SK-MEL-5 (cell line): ENCODE measurements at regions not wholly inside any gene's neighbourhood (a gene's known extent, or its start where the extent isn't known, plus 50 kb on each side); places are given as distances from the start of the nearest gene placed in this dataset.
"Not testable (repeated sequence)": the region's sequence is repeated elsewhere in the genome, so short reads cannot be mapped to it uniquely, and the experiment has no call there.

Experiments
- DNase-seq: peaks from one replicate; pipeline ENCODE4 v3.0.0-alpha.2; 2016; ENCODE audit warnings: low read depth, low spot score
- in situ Hi-C: cut with HindIII; loops from 2 replicates; pipeline ENCODE4 v1.10.0; 2016; ENCODE audit warnings: low sequenced_read_pairs, high pct_unique_total_duplicates, low pct_unique_long_range_greater_than_20kb

DNA sequence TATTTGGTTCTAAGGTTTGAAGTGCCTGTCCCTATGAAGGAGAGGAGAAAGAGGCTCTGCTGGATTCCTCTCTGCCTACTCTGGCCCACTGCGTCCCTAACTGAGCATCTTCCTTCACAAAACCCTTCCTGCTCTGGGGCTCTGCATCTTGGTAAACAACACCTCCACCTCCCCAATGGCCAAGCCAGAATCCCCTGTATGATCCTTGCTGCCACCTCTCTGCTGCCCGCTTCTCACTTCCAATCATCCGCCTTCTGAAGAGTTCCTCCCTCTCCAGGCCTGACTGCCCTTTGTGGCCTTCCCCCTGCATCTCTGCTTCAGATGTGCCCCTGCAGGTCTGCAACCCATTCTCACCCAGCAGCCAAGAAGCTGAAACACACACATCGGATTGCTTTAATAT, 110.6 kb upstream of the RPH3A start:
- in situ Hi-C loops = no loop called here
- DNase-seq = no peak

DNA sequence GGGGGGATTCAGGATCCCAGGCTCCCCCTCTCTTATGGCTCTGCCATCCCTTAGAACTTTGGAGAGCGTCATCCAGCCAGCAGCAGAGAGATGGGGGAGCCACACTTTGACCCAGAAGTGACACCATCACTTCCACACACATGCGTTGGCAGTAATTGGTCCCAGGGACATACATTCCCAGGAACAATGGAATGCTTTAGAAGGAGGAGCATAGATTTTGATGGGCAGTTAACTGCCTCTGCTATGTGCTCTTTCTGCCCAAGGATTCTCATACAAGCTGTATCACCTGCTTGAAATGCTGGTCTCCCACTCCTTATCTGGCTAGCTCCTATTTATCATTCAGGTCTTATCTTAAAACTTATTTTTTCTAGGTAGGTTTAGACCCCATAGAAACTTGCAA, 109.0 kb upstream of the RPH3A start:
- in situ Hi-C loops = no loop called here
- no peak for DNase-seq

GRCh38 chr12:112684742-112685141, 106.8 kb upstream of the RPH3A start:
- in situ Hi-C loops = no loop called here
- DNase-seq = peak; percentile 15

DNA sequence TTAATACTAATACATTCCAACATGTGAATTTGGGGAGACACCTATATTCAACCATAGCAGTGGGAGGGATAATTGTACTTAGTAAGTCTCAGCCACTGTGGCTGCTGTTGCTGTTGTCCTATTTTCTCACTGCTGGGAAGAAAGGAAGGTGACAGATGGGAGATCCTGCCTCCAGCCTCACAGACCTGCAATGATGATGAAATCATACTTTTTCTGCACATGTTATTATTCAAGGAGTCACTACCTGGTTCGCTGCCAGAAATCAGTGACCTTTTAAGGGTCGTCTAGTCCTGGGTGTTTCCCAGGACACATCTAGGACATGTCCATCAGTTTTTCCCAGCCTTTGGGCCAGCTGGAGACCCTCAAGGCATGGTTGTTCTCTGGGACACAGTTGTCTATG, 106.2 kb upstream of the RPH3A start:
- in situ Hi-C loops = no loop called here

GRCh38 chr12:112686373-112686772, 105.2 kb upstream of the RPH3A start:
- peak; percentile 50 for DNase-seq
- in situ Hi-C loops = no loop called here

More for the DNA sequence above, 106.2 kb upstream of the RPH3A start:
- DNase-seq = no peak

GRCh38 chr12:112694065-112694464, 97.5 kb upstream of the RPH3A start:
- no peak for DNase-seq
- in situ Hi-C loops = no loop called here

GRCh38 chr12:112697441-112697840, 94.1 kb upstream of the RPH3A start:
- DNase-seq, in situ Hi-C loops: not testable (repeated sequence)

GRCh38 chr12:112705037-112705632, 86.4 kb upstream of the RPH3A start:
- in situ Hi-C loops = no loop called here
- DNase-seq = peak; percentile 61

- no peak for DNase-seq
- in situ Hi-C loops = no loop called here
Measured at GRCh38 chr12:112710414-112710813, 81.1 kb upstream of the RPH3A start.

DNA sequence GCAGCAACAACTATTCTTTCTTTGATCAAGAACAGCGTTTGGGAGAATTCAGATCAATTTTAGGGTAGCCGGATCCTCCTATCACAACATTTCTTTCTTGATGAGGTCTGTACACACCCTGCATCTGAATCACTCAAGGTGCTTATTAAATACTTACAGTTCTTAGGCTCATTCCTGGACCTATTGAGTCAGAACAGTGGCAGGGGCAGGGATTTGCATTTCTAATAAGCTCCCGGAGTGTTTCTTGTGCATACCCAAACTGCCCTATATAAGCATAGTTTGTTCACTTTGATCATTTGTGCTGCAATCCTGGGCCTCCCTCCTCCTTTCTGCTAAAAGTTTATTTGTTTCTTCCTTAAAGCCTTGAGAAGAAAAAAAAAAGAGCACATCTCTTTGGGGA, 80.5 kb upstream of the RPH3A start:
- in situ Hi-C loops = no loop called here
- no peak for DNase-seq

- DNase-seq = no peak
- in situ Hi-C loops = no loop called here
Measured at GRCh38 chr12:112711507-112711906, 80.0 kb upstream of the RPH3A start.

- DNase-seq, in situ Hi-C loops: not testable (repeated sequence)
Measured at GRCh38 chr12:112712751-112713150, 78.8 kb upstream of the RPH3A start.

DNA sequence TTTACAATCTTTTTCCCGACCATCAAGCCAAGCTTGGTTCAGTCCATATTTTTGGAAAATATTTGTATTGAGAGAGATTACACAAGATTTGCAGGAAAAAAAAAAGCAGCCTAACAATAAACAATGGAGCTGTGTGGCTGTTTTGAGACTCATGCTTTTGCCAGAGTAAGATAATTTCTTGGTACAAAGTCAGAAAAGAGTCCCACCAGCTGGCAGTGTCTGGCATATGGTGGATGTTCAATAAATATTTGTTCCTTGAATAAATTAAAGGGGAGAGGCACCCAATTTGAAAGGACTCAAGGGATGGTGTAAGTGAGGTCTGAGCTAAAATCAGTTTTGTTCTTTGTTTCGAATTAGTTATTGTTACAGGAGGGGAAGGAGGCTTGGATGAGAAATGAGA, 78.1 kb upstream of the RPH3A start:
- peak; percentile 15 for DNase-seq
- in situ Hi-C loops = no loop called here

- no peak for DNase-seq
Measured at GRCh38 chr12:112714166-112714710, 77.3 kb upstream of the RPH3A start.

DNA sequence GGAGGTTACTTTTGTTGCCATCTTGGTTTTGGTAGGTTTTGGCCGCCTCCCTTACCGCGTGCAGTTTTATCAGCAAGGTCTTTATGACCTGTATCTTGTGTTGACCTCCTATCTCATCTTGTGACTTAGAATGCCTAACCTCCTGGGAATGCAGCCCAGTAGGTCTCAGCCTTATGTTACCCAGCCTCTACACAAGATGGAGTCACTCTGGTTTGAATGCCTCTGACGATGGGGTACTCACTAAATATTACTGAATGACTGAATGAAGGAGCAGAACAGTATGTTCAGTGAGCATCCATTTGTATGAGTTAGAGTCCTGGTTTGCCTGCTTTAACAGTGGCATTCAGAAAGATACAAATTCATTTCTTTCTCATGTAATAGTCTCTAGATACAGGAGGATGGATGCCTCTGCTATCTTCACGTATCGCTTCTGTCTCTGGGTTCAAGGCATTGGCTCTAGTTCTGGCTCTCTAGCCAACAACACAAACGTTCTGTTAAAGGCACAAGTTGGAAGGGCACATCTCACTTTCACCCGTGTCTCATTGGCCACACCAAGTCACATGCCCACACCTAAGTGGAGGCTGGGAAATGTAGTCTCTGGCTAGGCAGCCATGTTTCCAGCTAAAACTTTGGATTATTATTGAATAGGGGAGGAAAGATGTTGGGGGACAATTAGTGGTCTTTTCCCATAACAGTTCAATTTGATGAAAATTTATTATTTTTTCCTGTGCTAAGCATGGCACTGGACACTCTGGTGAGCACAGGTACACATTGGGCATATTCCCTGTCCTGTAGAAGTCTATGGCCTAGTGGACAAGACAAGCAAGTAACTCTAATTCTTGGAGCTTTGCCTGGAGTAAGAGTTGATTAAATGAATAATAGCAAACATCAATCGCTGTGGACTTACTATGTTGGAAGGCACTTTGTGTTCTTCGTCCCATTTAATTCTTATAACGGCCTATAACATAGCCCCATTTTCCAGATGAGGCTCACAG, 75.2 kb upstream of the RPH3A start:
- DNase-seq = peak; percentile 69
- in situ Hi-C loops = no loop called here

More at GRCh38 chr12:112714166-112714710, 77.3 kb upstream of the RPH3A start:
- in situ Hi-C loops = no loop called here

DNA sequence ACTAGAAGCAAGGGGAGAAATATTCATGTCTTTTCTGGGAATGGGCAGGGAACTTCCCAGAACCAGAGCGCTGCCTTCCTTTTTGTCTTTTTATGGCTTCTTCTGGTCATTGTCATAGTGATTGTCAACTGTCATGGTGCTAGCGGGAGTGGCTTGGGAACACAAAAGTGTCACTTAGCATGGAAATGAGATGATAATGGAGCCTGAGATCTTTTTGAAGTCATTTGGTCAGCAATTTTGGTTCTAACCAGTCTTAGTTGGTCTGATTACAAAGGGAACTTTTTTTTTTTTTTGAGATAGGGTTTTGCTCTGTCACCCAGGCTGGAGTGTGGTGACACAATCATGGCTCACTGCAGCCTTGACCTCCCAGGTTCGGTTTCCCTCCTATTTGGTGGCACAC, 62.7 kb upstream of the RPH3A start:
- in situ Hi-C loops = no loop called here
- DNase-seq = no peak

- in situ Hi-C loops = no loop called here
- no peak for DNase-seq
Measured at GRCh38 chr12:112734859-112735695, 56.5 kb upstream of the RPH3A start.

DNA sequence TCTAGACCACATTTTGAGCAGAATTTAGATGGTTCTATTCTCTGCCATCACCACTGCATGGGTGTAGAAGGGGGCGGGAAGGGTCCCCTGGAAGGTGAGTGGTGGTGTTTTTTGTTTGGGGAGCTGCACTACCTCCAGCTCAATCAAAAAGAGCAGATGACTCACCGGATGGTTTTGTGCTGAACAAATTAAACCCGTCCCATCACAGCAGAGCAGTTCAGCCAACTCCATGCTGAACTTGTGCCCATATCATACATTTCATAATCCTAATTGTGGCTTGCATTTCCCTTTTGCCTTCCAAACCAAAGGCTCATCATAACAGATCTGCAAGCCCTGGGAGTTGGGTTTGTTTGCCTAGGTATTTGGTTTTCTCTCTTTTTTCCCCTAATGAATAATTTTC, 53.0 kb upstream of the RPH3A start:
- in situ Hi-C loops = no loop called here
- DNase-seq = no peak
